Sigmoid colon (tissue), 4 donors: ENCODE measurements at regions not wholly inside any gene's neighbourhood (a gene's known extent, or its start where the extent isn't known, plus 50 kb on each side); places are given as distances from the start of the nearest gene placed in this dataset.

ENCODE experiments used
- CTCF ChIP-seq, 4 experiments: fragments of 450-650 bp in 3 of 4; fragments of 200-600 bp in 1 of 4; IDR thresholded peaks; one replicate each; pipeline ENCODE4 v1.5.1; 2016 to 2019; ENCODE audit warnings: antibody characterized with exemption in 4 of 4, mild to moderate bottlenecking in 3 of 4, moderate library complexity in 2 of 4
- EP300 ChIP-seq, 4 donors: sonication (generic); formaldehyde crosslinking; IDR thresholded peaks; one replicate each; pipeline ENCODE4 v1.6.1; 2017; ENCODE audit warnings: antibody characterized with exemption in 4 of 4
- POLR2A ChIP-seq, 2 donors: fragments of 450-650 bp; IDR thresholded peaks; one replicate each; pipeline ENCODE4 v1.6.1; 2016; ENCODE audit warnings: antibody characterized with exemption in 2 of 2, mild to moderate bottlenecking in 2 of 2, moderate library complexity in 2 of 2
- POLR2AphosphoS5 ChIP-seq, 4 donors: sonication (generic); formaldehyde crosslinking; IDR thresholded peaks; one replicate each; pipeline ENCODE4 v1.6.1; 2017; ENCODE audit warnings: antibody characterized with exemption in 4 of 4

- TF ChIP-seq POLR2AphosphoS5 (IDR thresholded peaks at IDR 0.05) (no peak), CTCF (IDR thresholded peaks at IDR 0.05) (no peak), POLR2A (IDR thresholded peaks at IDR 0.05) (no peak), EP300 (IDR thresholded peaks at IDR 0.05) (no peak)
These were observed 353.3 kb upstream of the VSTM2A start for GRCh38 chr7:54188843-54189242.
